ENCODE measurements at regions not wholly inside any gene's neighbourhood (a gene's known extent, or its start where the extent isn't known, plus 50 kb on each side); places are given as distances from the start of the nearest gene placed in this dataset.

DNA sequence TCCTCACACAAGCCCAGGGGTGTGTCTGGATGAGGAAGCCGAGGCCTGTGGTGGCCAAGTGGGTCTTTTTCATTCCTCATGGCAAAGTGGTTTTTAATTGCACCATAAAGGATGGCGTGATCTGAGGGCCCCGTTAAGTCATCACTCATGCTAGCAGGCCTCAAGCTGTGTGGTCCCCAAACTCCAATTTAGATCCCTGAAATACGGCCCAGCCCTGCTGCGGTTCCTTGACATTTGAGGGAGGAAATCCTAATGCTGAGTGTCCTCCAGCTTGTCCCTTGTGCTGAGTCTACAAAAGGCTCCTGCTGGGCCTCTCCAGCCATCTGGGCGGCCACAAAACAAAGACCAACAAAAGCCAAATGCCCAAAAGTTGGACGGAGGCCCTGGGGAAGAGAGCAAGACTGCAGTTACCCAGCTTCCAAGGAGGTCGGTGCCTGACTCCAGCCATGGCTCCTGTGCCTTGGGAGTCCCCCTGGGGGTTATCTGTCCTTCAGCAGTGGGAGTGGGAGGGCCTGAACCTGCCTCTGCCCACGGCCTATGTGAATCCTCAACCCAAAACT is 162.3 kb upstream of the PDE10A start:
- TF ChIP-seq, protein P1, sequence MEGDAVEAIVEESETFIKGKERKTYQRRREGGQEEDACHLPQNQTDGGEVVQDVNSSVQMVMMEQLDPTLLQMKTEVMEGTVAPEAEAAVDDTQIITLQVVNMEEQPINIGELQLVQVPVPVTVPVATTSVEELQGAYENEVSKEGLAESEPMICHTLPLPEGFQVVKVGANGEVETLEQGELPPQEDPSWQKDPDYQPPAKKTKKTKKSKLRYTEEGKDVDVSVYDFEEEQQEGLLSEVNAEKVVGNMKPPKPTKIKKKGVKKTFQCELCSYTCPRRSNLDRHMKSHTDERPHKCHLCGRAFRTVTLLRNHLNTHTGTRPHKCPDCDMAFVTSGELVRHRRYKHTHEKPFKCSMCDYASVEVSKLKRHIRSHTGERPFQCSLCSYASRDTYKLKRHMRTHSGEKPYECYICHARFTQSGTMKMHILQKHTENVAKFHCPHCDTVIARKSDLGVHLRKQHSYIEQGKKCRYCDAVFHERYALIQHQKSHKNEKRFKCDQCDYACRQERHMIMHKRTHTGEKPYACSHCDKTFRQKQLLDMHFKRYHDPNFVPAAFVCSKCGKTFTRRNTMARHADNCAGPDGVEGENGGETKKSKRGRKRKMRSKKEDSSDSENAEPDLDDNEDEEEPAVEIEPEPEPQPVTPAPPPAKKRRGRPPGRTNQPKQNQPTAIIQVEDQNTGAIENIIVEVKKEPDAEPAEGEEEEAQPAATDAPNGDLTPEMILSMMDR (IDR thresholded peaks at IDR 0.05), result no peak
- TF ChIP-seq, protein P2, sequence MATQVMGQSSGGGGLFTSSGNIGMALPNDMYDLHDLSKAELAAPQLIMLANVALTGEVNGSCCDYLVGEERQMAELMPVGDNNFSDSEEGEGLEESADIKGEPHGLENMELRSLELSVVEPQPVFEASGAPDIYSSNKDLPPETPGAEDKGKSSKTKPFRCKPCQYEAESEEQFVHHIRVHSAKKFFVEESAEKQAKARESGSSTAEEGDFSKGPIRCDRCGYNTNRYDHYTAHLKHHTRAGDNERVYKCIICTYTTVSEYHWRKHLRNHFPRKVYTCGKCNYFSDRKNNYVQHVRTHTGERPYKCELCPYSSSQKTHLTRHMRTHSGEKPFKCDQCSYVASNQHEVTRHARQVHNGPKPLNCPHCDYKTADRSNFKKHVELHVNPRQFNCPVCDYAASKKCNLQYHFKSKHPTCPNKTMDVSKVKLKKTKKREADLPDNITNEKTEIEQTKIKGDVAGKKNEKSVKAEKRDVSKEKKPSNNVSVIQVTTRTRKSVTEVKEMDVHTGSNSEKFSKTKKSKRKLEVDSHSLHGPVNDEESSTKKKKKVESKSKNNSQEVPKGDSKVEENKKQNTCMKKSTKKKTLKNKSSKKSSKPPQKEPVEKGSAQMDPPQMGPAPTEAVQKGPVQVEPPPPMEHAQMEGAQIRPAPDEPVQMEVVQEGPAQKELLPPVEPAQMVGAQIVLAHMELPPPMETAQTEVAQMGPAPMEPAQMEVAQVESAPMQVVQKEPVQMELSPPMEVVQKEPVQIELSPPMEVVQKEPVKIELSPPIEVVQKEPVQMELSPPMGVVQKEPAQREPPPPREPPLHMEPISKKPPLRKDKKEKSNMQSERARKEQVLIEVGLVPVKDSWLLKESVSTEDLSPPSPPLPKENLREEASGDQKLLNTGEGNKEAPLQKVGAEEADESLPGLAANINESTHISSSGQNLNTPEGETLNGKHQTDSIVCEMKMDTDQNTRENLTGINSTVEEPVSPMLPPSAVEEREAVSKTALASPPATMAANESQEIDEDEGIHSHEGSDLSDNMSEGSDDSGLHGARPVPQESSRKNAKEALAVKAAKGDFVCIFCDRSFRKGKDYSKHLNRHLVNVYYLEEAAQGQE (IDR thresholded peaks at IDR 0.05; ENCODE audit: insufficient read depth in 1 of 2, low read depth in 2 of 2, low read length in 1 of 2), result no peak
- no peak for TF ChIP-seq POLR2AphosphoS5 (IDR thresholded peaks at IDR 0.05; ENCODE audit: low read depth, low read length)

All from Panc1 (cell line).